ENCODE measurements at regions not wholly inside any gene's neighbourhood (a gene's known extent, or its start where the extent isn't known, plus 50 kb on each side); places are given as distances from the start of the nearest gene placed in this dataset.
A peak's percentile ranks its signal among the peaks of the same experiment; 100 is the strongest.
"Not testable (repeated sequence)": the region's sequence is repeated elsewhere in the genome, so short reads cannot be mapped to it uniquely, and the experiment has no call there.

DNA sequence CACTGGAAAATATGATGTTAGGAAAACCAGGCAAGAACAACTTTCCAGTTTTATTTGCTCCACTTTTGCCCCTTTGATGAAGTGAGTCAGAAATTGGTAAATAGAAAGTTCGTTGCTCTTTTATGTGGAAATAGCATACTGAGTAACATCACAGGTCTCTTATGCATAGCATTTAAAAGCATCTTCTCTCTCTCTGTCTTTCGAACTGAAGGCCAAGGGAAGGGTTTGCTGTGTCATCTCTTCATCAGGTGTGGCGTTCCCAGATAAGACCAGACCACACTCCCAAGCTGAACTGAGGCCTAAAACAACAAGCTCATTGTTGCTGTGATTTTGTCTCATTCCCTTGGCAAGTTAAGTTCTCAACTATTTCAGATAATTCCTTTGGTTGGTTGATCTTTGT is 131.8 kb upstream of the GRB10 start:
- no peak for FAIRE-seq

GRCh38 chr7:50908628-50909290 is 126.1 kb upstream of the GRB10 start:
- FAIRE-seq, result no peak

DNA sequence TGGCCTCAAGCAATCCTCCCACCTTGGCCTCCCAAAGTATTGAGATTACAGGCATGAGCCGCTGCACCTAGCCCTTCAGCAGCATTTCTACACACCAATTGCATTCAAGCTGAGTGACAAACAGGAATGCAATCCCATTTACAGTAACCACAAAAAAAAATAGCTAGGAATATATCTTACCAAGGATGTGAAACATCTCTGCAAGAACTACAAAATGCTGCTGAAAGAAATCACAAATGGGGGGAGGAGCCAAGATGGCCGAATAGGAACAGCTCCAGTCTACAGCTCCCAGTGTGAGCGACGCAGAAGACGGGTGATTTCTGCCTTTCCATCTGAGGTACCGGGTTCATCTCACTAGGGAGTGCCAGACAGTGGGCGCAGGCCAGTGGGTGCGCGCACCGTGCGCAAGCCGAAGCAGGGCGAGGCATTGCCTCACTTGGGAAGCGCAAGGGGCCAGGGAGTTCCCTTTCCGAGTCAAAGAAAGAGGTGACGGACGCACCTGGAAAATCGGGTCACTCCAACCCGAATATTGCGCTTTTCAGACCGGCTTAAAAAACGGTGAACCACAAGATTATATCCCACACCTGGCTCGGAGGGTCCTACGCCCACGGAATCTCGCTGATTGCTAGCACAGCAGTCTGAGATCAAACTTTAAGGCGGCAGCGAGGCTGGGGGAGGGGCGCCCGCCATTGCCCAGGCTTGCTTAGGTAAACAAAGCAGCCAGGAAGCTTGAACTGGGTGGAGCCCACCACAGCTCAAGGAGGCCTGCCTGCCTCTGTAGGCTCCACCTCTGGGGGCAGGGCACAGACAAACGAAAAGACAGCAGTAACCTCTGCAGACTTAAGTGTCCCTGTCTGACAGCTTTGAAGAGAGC is 116.1 kb upstream of the GRB10 start:
- not testable (repeated sequence) for FAIRE-seq

- not testable (repeated sequence) for FAIRE-seq
These were observed 104.4 kb upstream of the GRB10 start for GRCh38 chr7:50887061-50887460.

- no peak for FAIRE-seq
These were observed 89.7 kb upstream of the GRB10 start for GRCh38 chr7:50872437-50872836.

DNA sequence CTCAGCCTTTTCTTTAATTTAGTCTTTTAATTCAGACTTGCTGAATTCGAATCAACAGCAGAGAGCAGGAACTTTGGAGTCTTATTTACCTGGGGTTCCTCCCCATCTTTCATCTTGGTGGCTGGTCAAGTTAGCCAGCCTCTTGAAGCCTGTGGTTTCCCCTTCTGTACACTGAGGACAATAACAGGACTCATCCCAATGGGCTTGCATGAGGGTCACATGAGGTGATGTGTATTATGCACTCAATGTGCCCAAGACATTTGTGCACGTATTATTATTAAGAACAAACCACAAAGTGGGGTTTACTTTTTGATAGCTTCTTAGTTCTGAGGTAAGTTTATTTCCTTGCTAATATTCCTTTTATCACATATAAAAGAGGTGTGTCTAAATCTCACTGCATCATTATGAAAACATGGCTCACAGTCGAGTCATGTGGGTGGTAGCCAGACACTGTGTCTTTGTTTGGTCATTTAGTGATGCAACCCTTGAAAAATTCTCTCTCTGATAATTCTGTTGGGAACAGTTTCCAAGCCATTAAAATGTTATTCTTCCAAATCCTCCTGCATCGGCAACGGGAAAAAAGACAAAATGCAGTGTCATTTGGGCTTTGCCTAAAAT is 86.5 kb upstream of the GRB10 start:
- peak; percentile 47 for FAIRE-seq

DNA sequence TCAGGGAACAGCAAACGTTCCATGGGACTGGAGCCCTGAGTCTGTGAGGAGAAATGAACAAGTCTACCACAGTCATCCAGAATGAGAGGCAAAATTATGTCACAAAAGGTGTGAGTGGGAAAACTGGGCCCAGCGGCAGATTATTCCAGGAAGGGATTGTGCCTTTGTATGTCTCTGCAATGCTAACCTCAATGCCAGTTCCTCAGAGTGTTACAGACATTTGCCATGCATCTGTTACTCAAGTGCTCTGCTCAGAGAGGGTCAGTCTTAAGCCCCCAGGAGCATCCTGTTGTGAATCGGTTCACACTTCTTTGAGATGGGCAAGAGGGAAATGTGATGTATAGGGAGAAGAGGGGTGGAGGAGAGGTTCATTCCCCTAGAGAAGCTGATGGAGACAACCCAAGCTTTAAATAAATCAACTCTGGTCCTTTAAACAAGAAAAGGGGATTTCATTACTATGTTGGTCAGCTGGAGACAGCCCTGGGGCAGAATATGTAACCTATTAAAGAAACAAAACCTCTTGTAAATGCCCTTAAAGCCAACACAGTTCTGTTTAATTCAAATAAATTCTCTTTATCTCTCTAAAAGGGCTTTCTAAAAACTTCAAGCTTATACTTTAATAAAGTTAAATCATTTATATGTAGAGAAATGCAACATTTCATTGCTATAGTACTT is 85.9 kb upstream of the GRB10 start:
- FAIRE-seq, result no peak

DNA sequence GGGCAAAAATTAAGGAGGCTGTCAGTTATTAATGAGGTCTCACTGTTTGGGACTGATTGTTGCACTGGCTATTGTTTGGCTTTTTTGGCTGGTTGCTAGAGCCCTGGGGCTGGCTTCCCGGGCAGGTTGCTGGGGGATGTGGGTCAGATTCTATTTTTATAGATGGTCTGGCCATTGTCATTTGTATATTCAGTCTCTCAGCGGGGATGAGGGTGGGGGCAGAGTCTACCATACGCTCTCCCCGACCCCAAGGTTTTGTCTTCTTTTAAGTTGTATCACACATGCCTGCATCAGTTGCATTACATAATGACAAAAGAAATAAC is 84.3 kb upstream of the GRB10 start:
- no peak for FAIRE-seq

DNA sequence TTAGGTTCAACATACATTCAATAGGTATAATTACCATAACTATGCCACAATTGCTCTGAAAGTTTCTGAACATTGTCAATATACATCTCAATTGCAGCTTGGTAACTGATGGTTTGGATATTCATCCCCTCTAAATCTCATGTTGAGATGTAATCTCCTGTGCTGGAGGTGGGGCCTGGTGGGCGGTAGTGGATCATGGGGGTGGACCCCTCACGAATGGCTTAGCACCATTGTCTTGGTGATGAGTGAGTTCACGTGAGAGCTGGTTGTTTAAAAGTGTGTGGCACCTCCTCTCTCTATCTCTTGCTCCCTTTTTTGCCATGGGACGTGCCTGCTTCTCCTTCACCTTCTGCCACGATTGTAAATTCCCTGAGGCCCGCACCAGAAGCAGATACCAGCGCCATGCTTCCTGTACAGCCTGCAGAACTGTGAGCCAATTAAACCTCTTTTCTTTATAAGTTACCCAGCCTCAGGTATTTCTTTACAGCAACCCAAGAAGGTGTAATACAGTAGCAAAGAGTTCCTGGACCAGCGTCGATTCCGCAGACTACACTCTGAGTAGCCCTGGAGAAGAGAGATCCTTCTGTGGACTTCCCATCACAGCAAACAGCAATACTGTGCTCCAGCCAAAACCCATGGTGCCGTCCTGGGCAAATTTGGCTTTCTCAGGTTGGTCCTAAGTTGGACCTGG is 83.8 kb upstream of the GRB10 start:
- FAIRE-seq, result no peak

DNA sequence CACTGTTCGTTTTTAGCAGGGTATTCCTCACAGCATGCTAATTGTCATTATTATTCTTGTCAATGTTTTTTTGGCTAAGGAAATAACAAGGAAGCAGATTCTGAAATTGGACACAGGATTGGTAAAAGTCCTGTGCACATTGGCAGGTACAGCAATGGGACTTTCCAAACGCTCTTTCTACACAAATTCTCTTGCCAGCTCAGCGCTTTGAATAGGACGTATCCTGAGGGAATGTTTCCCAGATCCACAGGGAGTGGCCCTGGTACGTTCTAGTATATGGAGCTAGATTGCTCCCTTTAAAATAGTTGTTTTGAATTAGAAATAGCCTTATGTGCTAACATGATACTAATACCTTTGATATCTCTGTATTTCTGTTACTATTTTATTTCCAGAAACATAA is 82.8 kb upstream of the GRB10 start:
- FAIRE-seq, result no peak

DNA sequence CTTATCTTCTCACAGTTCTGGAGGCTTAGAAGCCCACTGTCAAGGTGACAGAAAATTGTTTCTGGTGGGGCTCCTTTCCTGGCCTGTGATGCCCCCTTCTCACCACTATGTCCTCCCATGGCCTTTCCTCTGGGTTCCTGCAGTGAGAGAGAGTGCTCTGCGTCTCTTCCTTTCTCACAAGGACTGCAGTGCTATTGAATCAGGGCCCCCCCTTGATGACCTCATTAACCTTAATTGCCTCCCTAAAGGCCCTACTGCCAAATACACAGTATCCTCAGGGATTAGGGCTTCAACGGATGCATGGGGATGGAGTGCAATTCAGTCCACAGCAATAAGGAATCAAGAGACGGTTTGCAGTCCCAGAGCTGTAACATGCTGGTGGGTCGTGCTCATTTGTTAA is 82.0 kb upstream of the GRB10 start:
- FAIRE-seq, result no peak

DNA sequence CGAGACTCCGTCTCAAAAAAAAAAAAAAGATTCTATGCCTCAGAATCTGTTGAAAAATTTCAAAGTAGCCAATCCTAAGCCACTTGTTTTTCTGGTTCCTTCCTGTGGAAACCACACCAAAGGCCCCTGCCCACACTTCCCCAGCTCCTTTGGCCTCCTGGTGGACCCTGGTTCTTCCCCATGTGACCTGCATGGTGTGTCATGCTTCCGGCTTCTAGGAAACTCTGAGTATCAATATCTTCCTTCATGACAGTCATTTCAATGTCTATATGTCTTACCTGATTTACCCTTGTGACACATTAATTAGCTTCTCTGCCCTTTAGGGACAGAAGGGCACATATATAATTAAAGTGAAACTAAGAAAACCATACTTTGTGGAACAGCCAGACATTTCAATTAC is 80.4 kb upstream of the GRB10 start:
- FAIRE-seq, result no peak

GRCh38 chr7:50862302-50862701 is 79.6 kb upstream of the GRB10 start:
- FAIRE-seq, result no peak

- FAIRE-seq, result no peak
These were observed 77.9 kb upstream of the GRB10 start for GRCh38 chr7:50860598-50860997.

GRCh38 chr7:50860174-50860573 is 77.5 kb upstream of the GRB10 start:
- FAIRE-seq, result no peak

- no peak for FAIRE-seq
These were observed 76.0 kb upstream of the GRB10 start for GRCh38 chr7:50858528-50859245.

GRCh38 chr7:50857804-50858489 is 75.3 kb upstream of the GRB10 start:
- FAIRE-seq, result no peak

DNA sequence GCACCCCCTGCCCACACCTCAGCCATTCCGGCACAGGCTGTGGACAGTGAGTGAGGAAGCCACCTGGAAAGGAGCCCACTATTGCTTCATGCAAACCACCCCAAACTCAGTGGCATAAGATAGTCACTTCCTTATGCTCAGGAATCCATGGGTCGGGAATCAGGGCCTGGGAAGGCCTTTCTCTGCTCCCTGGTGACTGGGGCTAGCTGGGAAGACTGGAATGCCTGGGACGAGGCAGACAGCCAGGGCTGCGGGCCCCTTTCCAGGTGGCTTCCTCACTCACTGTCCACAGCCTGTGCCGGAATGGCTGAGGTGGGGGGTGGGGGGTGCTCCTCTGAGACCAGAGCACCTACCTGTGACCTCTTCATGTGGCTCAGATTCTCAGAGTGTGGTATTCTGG is 74.1 kb upstream of the GRB10 start:
- no peak for FAIRE-seq

- FAIRE-seq, result no peak
These were observed 73.5 kb upstream of the GRB10 start for GRCh38 chr7:50856231-50856630.

- no peak for FAIRE-seq
These were observed 72.8 kb upstream of the GRB10 start for GRCh38 chr7:50855526-50855925.

- FAIRE-seq, result no peak
These were observed 72.1 kb upstream of the GRB10 start for GRCh38 chr7:50854831-50855230.

GRCh38 chr7:50854247-50854646 is 71.6 kb upstream of the GRB10 start:
- FAIRE-seq, result no peak

All from islet of Langerhans (tissue), 1 donor.